Ovary (tissue), 7 donors: ENCODE measurements at regions not wholly inside any gene's neighbourhood (a gene's known extent, or its start where the extent isn't known, plus 50 kb on each side); places are given as distances from the start of the nearest gene placed in this dataset.

Experiments used
- DNase-seq, 5 donors: peaks; one replicate each; pipeline ENCODE4 v3.0.0-alpha.2; 2019 to 2020
- H3K27ac ChIP-seq, 2 donors: fragments of 200-600 bp; one replicate each; pipeline versions ENCODE4 v1.5.1 to v1.8.0; 2019 to 2022
- H3K27me3 ChIP-seq: fragments of 200-600 bp; one replicate; pipeline ENCODE4 v1.8.0; 2022
- H3K36me3 ChIP-seq: fragments of 200-600 bp; sonication (generic); one replicate; pipeline ENCODE4 v1.5.1; 2019
- H3K4me1 ChIP-seq: one replicate; pipeline ENCODE4 v1.8.1; 2013; ENCODE audit warnings: mild to moderate bottlenecking, moderate library complexity; ENCODE audit not compliant: insufficient read depth
- H3K4me3 ChIP-seq: fragments of 200-600 bp; sonication (generic); one replicate; pipeline ENCODE4 v1.5.1; 2017
- H3K9me3 ChIP-seq, 2 donors: fragments of 200-600 bp in 1 of 2; sonication (generic) in 1 of 2; one replicate each; pipeline versions ENCODE4 v1.5.1 to v1.8.1; 2013 to 2019; ENCODE audit warnings: mild to moderate bottlenecking in 1 of 2, moderate library complexity in 1 of 2
- CTCF ChIP-seq, 3 donors: fragments of 450-650 bp in 2 of 3; fragments of 200-600 bp in 1 of 3; IDR thresholded peaks; one replicate each; pipeline versions ENCODE4 v1.5.1 to v1.8.0; 2016 to 2022; ENCODE audit warnings: antibody characterized with exemption in 3 of 3, mild to moderate bottlenecking in 1 of 3
- EP300 ChIP-seq: sonication (generic); formaldehyde crosslinking; IDR thresholded peaks from one replicate; pipeline ENCODE4 v1.6.1; 2017; ENCODE audit warnings: antibody characterized with exemption
- POLR2A ChIP-seq: fragments of 450-650 bp; IDR thresholded peaks from one replicate; pipeline ENCODE4 v1.6.1; 2017; ENCODE audit warnings: antibody characterized with exemption, mild to moderate bottlenecking, moderate library complexity
- WGBS, 3 donors: extraction: QIAGEN DNeasy Blood & Tissue Kit in 1 of 3; methylation state at CpG; one replicate each; pipeline versions ENCODE4 v1.1.5 to v1.1.7; 2013 to 2017; 5-methylcytosine and 5-hydroxymethylcytosine counted together
- intact Hi-C, 4 donors: fragments of 100-400 bp; cut with DNase I; formaldehyde crosslinking; loops; one replicate each; pipeline versions ENCODE4 v1.11.0 to v1.15.1; 2022 to 2023
- donor health status: DM: no; HTN: no; CAD: no; lungs with moderate emphysema.
- donor health status: DM: no; HTN: no; CAD: no.
- donor health status: Bipolar disorder and iron deficiency.
- donor health status: DM: no; HTN: no; CAD: no.
- donor health status: DM: yes; HTN: yes; CAD: no.

- Histone ChIP-seq H3K36me3 (no peaks in the 10 kb centered on the region), H3K9me3 (no peaks in the 10 kb centered on the region), H3K27ac (no peak overlapping the region), H3K4me3 (no peak overlapping the region), H3K27me3 (no peaks in the 10 kb centered on the region), H3K4me1 (no peaks in the 10 kb centered on the region)
- WGBS, 3 donors = 60 to 92% (median 85%) methylated on average over 1 of the region's 1 CpG
- intact Hi-C loops = no loop called here
- TF ChIP-seq POLR2A = no peak
- DNase-seq = no peak
Measured at GRCh38 chr16:23013484-23013883, 135.8 kb downstream of the USP31 start.

GRCh38 chr16:23009075-23009474, 140.2 kb downstream of the USP31 start:
- Histone ChIP-seq H3K4me3 (no peak overlapping the region), H3K27ac (no peak overlapping the region), H3K9me3 (no peaks in the 10 kb centered on the region), H3K4me1 (no peaks in the 10 kb centered on the region), H3K36me3 (no peaks in the 10 kb centered on the region), H3K27me3 (no peaks in the 10 kb centered on the region)
- TF ChIP-seq POLR2A (no peak), EP300 (no peak), CTCF (IDR thresholded peaks at IDR 0.05) (no peak)
- intact Hi-C loops = no loop called here
- 71 to 84% (median 73%) methylated on average over 3 of the region's 3 CpGs for WGBS, 3 donors
- DNase-seq = no peak

GRCh38 chr16:23008041-23008440, 141.2 kb downstream of the USP31 start:
- Histone ChIP-seq H3K36me3 (no peaks in the 10 kb centered on the region), H3K27me3 (no peaks in the 10 kb centered on the region), H3K4me3 (no peak overlapping the region), H3K9me3 (no peaks in the 10 kb centered on the region), H3K4me1 (no peaks in the 10 kb centered on the region), H3K27ac (no peak overlapping the region)
- WGBS, 3 donors = 70 to 85% (median 76%) methylated on average over 7 of the region's 7 CpGs
- TF ChIP-seq POLR2A = no peak
- no peak for TF ChIP-seq CTCF (IDR thresholded peaks at IDR 0.05)
- no peak for TF ChIP-seq EP300
- intact Hi-C loops = no loop called here
- DNase-seq = no peak

GRCh38 chr16:23006380-23006779, 142.9 kb downstream of the USP31 start:
- intact Hi-C loops = no loop called here
- H3K27ac ChIP-seq = no peak overlapping the region
- WGBS, 3 donors = 39 to 50% (median 48%) methylated on average over 2 of the region's 2 CpGs
- no peaks in the 10 kb centered on the region for H3K4me1 ChIP-seq
- H3K27me3 ChIP-seq = no peaks in the 10 kb centered on the region
- no peaks in the 10 kb centered on the region for H3K36me3 ChIP-seq
- TF ChIP-seq CTCF (IDR thresholded peaks at IDR 0.05) (no peak), POLR2A (no peak), EP300 (no peak)
- no peaks in the 10 kb centered on the region for H3K9me3 ChIP-seq
- no peak for DNase-seq
- no peak overlapping the region for H3K4me3 ChIP-seq

GRCh38 chr16:23005951-23006350, 143.3 kb downstream of the USP31 start:
- H3K27me3 ChIP-seq = no peaks in the 10 kb centered on the region
- no peaks in the 10 kb centered on the region for H3K36me3 ChIP-seq
- H3K4me1 ChIP-seq = no peaks in the 10 kb centered on the region
- no peak overlapping the region for H3K4me3 ChIP-seq
- TF ChIP-seq CTCF (IDR thresholded peaks at IDR 0.05) = no peak
- TF ChIP-seq POLR2A = no peak
- TF ChIP-seq EP300 = no peak
- no peak for DNase-seq
- WGBS, 3 donors = 41 to 52% (median 45%) methylated on average over 5 of the region's 5 CpGs
- no peaks in the 10 kb centered on the region for H3K9me3 ChIP-seq
- H3K27ac ChIP-seq = no peak overlapping the region
- intact Hi-C loops = no loop called here
